Left lung (tissue), 4 donors: ENCODE measurements at regions not wholly inside any gene's neighbourhood (a gene's known extent, or its start where the extent isn't known, plus 50 kb on each side); places are given as distances from the start of the nearest gene placed in this dataset.

Source experiments
- ATAC-seq: fragments of 200-7000 bp; cut with Tn5 transposase; one replicate; pipeline ENCODE4 v1.9.1; 2020; ENCODE audit warnings: moderate library complexity
- DNase-seq, 4 donors: peaks; one replicate each; pipeline ENCODE4 v3.0.0-alpha.2; 2013 to 2020
- H3K27ac ChIP-seq, 2 donors: fragments of 200-600 bp; sonication (generic) in 1 of 2; one replicate each; pipeline versions ENCODE4 v1.5.0 to v1.8.0; 2020 to 2021
- H3K27me3 ChIP-seq, 2 donors: fragments of 200-600 bp; sonication (generic) in 1 of 2; one replicate each; pipeline versions ENCODE4 v1.5.0 to v1.8.0; 2020 to 2021
- H3K36me3 ChIP-seq, 2 donors: fragments of 200-600 bp; sonication (generic) in 1 of 2; one replicate each; pipeline versions ENCODE4 v1.5.0 to v1.8.0; 2020 to 2021
- H3K4me1 ChIP-seq, 2 donors: fragments of 200-600 bp; one replicate each; pipeline ENCODE4 v1.8.0; 2021
- H3K4me3 ChIP-seq, 2 donors: fragments of 200-600 bp; sonication (generic) in 1 of 2; one replicate each; pipeline versions ENCODE4 v1.5.0 to v1.8.0; 2020 to 2021; ENCODE audit warnings: mild to moderate bottlenecking in 1 of 2
- H3K9me3 ChIP-seq, 2 donors: fragments of 200-600 bp; sonication (generic) in 1 of 2; one replicate each; pipeline versions ENCODE4 v1.5.0 to v1.8.0; 2020 to 2021
- intact Hi-C, 2 donors: fragments of 100-400 bp; cut with DNase I; formaldehyde crosslinking; loops; one replicate each; pipeline versions ENCODE4 v1.11.2 to v1.14.2; 2022
- TF ChIP-seq, protein P1 (sequence below), 2 donors: fragments of 200-600 bp; sonication (generic) in 1 of 2; IDR thresholded peaks; one replicate each; pipeline versions ENCODE4 v1.5.0 to v1.8.0; 2021; ENCODE audit warnings: antibody characterized with exemption in 2 of 2
- donor health status: DM: no; HTN: yes; CAD: no.
- donor health status: DM: no; HTN: no; CAD: no.

DNA sequence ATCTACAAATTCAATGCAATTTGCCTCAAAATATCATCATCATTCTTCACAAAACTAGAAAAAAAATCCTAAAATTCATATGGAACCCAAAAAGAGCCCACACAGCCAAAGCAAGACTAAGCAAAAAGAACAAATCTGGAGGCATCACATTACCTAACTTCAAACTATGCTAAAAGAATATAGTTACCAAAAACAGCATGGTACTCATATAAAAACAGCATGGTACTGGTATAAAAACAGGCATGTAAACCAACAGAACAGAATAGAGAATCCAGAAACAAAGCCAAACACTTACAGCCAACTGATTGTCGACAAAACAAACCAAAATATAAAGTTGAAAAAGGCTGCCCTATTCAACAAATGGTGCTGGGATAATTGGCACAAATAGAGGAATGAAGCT, 278.1 kb downstream of the TPBG start:
- intact Hi-C loops: no loop called here
- DNase-seq (no peak), ATAC-seq (no peak)
- no peaks in the 10 kb centered on the region for H3K4me1 ChIP-seq
- no peak overlapping the region for H3K4me3 ChIP-seq
- H3K9me3 ChIP-seq: peaks cover 0 to 7% of the 10 kb centered on the region in 2 donors
- no peaks in the 10 kb centered on the region for H3K27me3 ChIP-seq
- H3K27ac ChIP-seq: no peak overlapping the region
- H3K36me3 ChIP-seq: no peaks in the 10 kb centered on the region
- TF ChIP-seq, protein P1, sequence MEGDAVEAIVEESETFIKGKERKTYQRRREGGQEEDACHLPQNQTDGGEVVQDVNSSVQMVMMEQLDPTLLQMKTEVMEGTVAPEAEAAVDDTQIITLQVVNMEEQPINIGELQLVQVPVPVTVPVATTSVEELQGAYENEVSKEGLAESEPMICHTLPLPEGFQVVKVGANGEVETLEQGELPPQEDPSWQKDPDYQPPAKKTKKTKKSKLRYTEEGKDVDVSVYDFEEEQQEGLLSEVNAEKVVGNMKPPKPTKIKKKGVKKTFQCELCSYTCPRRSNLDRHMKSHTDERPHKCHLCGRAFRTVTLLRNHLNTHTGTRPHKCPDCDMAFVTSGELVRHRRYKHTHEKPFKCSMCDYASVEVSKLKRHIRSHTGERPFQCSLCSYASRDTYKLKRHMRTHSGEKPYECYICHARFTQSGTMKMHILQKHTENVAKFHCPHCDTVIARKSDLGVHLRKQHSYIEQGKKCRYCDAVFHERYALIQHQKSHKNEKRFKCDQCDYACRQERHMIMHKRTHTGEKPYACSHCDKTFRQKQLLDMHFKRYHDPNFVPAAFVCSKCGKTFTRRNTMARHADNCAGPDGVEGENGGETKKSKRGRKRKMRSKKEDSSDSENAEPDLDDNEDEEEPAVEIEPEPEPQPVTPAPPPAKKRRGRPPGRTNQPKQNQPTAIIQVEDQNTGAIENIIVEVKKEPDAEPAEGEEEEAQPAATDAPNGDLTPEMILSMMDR (IDR thresholded peaks at IDR 0.05): no peak

DNA sequence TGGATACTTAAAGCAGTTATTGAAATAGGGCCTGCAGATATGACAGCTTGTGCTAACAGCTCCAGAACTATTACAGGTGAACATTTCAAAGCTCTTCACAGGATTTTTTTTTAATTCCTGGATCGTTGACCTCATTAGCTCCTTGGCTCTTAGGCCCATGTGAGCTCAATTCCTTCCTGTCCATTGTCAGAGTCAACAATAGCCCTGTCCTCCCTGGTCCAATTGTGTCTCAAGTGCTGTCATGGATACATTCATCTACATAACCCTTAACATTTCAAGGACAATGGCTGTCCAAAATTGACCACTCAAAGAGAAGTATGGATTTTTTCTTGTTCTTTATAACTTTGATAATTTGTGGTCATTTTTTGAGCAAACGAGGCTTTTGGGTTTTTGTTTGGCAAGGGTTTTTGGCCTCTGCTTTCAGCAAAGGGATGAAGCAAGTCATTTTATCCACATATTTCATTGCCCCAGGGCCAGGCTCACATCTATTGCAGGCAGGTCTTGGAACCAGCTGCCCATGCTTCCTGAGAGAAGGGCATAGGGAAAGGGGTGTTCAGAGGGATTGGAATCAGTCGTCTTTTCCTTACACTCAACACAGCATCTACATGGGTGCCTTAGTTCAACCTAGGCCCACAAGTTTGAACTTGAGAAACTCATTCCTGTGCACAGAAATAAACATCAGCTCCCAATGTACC, 282.1 kb downstream of the TPBG start:
- no peaks in the 10 kb centered on the region for H3K4me1 ChIP-seq
- H3K4me3 ChIP-seq: no peak overlapping the region
- no peak for DNase-seq
- no peaks in the 10 kb centered on the region for H3K27me3 ChIP-seq
- ATAC-seq: no peak
- H3K36me3 ChIP-seq: no peaks in the 10 kb centered on the region
- TF ChIP-seq, protein P1 (IDR thresholded peaks at IDR 0.05): no peak
- no peak overlapping the region for H3K27ac ChIP-seq
- H3K9me3 ChIP-seq: peaks cover 0 to 9% of the 10 kb centered on the region in 2 donors
- intact Hi-C loops: no loop called here

DNA sequence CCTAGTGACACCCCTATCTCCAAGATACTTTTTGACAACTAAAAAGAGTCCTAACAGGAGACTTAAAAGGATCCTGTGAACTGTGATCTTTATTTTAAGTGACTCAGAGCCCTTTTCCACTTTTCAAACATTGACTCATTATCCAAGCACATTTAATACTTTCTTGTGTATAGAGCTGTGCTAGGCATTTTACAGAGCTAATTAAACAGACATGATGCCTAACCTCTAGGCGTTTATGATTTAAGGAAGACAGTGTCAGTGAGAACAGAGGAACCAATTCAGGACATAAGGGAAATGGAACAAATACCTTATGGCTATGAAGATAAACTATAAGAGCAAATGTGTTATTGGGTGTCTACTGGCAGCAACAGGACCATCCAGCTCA, 282.6 kb downstream of the TPBG start:
- TF ChIP-seq, protein P1 (IDR thresholded peaks at IDR 0.05): no peak
- H3K36me3 ChIP-seq: no peaks in the 10 kb centered on the region
- DNase-seq: no peak
- peak; percentile 32 for ATAC-seq
- H3K4me1 ChIP-seq: no peaks in the 10 kb centered on the region
- H3K27ac ChIP-seq: no peak overlapping the region
- H3K9me3 ChIP-seq: peaks cover 0 to 9% of the 10 kb centered on the region in 2 donors
- no peak overlapping the region for H3K4me3 ChIP-seq
- intact Hi-C loops: no loop called here
- H3K27me3 ChIP-seq: no peaks in the 10 kb centered on the region

DNA sequence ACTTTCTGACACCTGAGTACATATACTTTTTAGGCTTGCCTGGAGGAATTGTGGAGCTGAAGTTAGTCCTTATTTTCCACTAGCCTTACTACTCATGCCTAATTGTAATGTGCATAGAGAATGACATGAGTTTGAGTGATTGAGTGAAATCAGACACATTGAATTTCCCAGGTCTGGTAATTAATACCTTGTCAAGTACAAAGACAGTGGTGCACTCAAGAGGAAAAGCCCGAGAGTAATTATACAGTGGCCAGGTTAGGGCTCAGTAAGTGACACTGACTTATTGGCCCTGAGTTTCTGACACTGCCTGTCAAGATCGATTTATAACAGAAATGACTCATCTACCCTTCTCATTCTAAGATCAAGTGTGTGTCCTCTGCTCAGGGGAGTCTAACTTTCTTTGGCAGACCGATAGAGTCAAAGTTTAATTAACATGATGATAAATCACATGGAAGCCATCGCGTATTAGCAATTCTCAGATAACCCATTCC, 288.3 kb downstream of the TPBG start:
- ATAC-seq: no peak

DNA sequence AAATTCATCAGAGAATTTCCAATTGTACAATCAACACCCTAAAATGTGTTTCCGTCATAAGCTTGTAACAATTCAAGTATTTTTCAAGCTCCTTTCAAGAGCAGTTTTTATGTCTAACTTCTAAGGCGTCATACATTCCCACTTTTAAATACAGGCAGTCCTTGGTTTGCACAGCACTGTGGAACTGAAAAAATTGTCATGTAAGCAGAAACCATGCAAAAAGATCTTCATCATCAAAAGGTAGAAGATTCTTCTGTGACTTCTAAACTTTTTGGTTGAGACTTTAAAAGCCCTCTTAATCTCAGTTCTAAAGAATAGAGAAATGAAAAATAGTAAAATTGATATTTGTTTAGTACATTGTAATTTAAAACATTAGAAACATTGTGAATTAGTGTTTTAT, 315.6 kb downstream of the TPBG start:
- H3K36me3 ChIP-seq: no peaks in the 10 kb centered on the region
- no peaks in the 10 kb centered on the region for H3K27me3 ChIP-seq
- no peak overlapping the region for H3K27ac ChIP-seq
- H3K4me3 ChIP-seq: no peak overlapping the region
- peaks cover 0 to 37% of the 10 kb centered on the region in 2 donors for H3K9me3 ChIP-seq
- intact Hi-C loops: no loop called here
- no peak for ATAC-seq
- TF ChIP-seq, protein P1 (IDR thresholded peaks at IDR 0.05): no peak
- no peak for DNase-seq
- no peaks in the 10 kb centered on the region for H3K4me1 ChIP-seq

More for the DNA sequence above, 288.3 kb downstream of the TPBG start:
- no peaks in the 10 kb centered on the region for H3K36me3 ChIP-seq
- no peaks in the 10 kb centered on the region for H3K27me3 ChIP-seq
- H3K4me3 ChIP-seq: no peak overlapping the region
- peaks cover 0 to 9% of the 10 kb centered on the region in 2 donors for H3K9me3 ChIP-seq
- intact Hi-C loops: no loop called here
- no peak overlapping the region for H3K27ac ChIP-seq
- DNase-seq: no peak
- TF ChIP-seq, protein P1 (IDR thresholded peaks at IDR 0.05): no peak
- no peaks in the 10 kb centered on the region for H3K4me1 ChIP-seq
